Neural cell (in vitro differentiated cells): ENCODE measurements at regions not wholly inside any gene's neighbourhood (a gene's known extent, or its start where the extent isn't known, plus 50 kb on each side); places are given as distances from the start of the nearest gene placed in this dataset.

Experiments used
- H2AFZ ChIP-seq: fragments of 200-600, 300-800 bp; sonication (generic), shearing (Covaris generic); 2 replicates; pipeline ENCODE4 v1.6.0; 2014; ENCODE audit warnings: low read depth, mild to moderate bottlenecking, antibody characterized with exemption, low read length, moderate library complexity
- H3F3A ChIP-seq: fragments of 200-600 bp; shearing (Covaris generic); 2 replicates; pipeline ENCODE4 v1.6.1; 2016; ENCODE audit warnings: mild to moderate bottlenecking, moderate library complexity, mixed read lengths, antibody characterized with exemption, low read length; ENCODE audit not compliant: insufficient read depth, poor library complexity, severe bottlenecking
- H3K27ac ChIP-seq: fragments of 200-600, 300-800 bp; sonication (generic), shearing (Covaris generic); 2 replicates; pipeline ENCODE4 v1.5.1; 2014; ENCODE audit warnings: mild to moderate bottlenecking, low read length, moderate library complexity
- H3K27me3 ChIP-seq: fragments of 300-800, 200-600 bp; sonication (generic), shearing (Covaris generic); 2 replicates; pipeline ENCODE4 v1.6.0; 2014; ENCODE audit warnings: mild to moderate bottlenecking, low read depth, low read length, moderate library complexity; ENCODE audit not compliant: insufficient read depth
- H3K36me3 ChIP-seq: fragments of 300-800, 200-600 bp; sonication (generic), shearing (Covaris generic); 2 replicates; pipeline ENCODE4 v1.5.1; 2014; ENCODE audit warnings: mild to moderate bottlenecking, antibody characterized with exemption, low read length, moderate library complexity; ENCODE audit not compliant: insufficient read depth
- H3K4me2 ChIP-seq: fragments of 300-800, 200-600 bp; sonication (generic), shearing (Covaris generic); 2 replicates; pipeline ENCODE4 v1.6.0; 2014; ENCODE audit warnings: mild to moderate bottlenecking, low read length
- H3K4me3 ChIP-seq: fragments of 300-800, 200-600 bp; sonication (generic), shearing (Covaris generic); 2 replicates; pipeline ENCODE4 v1.5.1; 2014; ENCODE audit warnings: mild to moderate bottlenecking, low read length, moderate library complexity
- H3K79me2 ChIP-seq: fragments of 200-600 bp; shearing (Covaris generic); replicated peaks from 2 replicates; pipeline ENCODE4 v1.6.0; 2014; ENCODE audit warnings: mild to moderate bottlenecking, low read length, moderate library complexity; ENCODE audit not compliant: insufficient read depth
- H3K9ac ChIP-seq: fragments of 300-800, 200-600 bp; sonication (generic), shearing (Covaris generic); 2 replicates; pipeline ENCODE4 v1.6.1; 2016; ENCODE audit warnings: mild to moderate bottlenecking, low read length, mixed read lengths
- H3K9me2 ChIP-seq: fragments of 200-600 bp; shearing (Covaris generic); 2 replicates; pipeline ENCODE4 v1.6.1; 2016; ENCODE audit warnings: mild to moderate bottlenecking, low read length, mixed read lengths; ENCODE audit not compliant: insufficient read depth
- H3K9me3 ChIP-seq: fragments of 200-600, 300-800 bp; sonication (generic), shearing (Covaris generic); 2 replicates; pipeline ENCODE4 v1.6.1; 2016; ENCODE audit warnings: mild to moderate bottlenecking, mixed run types, low read length, moderate library complexity, mixed read lengths
- H4K20me1 ChIP-seq: fragments of 200-600 bp; shearing (Covaris generic); 2 replicates; pipeline ENCODE4 v1.6.1; 2016; ENCODE audit warnings: mild to moderate bottlenecking, mixed run types; ENCODE audit not compliant: insufficient read depth
- EP300 ChIP-seq: fragments of 450-650 bp; conservative IDR thresholded peaks from 2 replicates; pipeline ENCODE4 v1.6.1; 2014; ENCODE audit warnings: antibody characterized with exemption, mild to moderate bottlenecking, moderate library complexity; ENCODE audit not compliant: poor library complexity, severe bottlenecking
- EZH2 ChIP-seq: fragments of 200-600, 300-800 bp; shearing (Covaris generic), sonication (generic); IDR thresholded peaks from 2 replicates; pipeline ENCODE4 v1.6.1; 2014; ENCODE audit warnings: antibody characterized with exemption, low read length, borderline replicate concordance, mild to moderate bottlenecking; ENCODE audit not compliant: insufficient read depth, poor library complexity, severe bottlenecking
- MXI1 ChIP-seq: fragments of 450-650 bp; conservative IDR thresholded peaks from 2 replicates; pipeline ENCODE4 v1.6.1; 2014; ENCODE audit warnings: antibody characterized with exemption, mild to moderate bottlenecking; ENCODE audit not compliant: poor library complexity, severe bottlenecking
- POLR2AphosphoS5 ChIP-seq: IDR thresholded peaks from 2 replicates; pipeline ENCODE4 v1.6.1; 2012
- RAD21 ChIP-seq: fragments of 450-650 bp; conservative IDR thresholded peaks from 2 replicates; pipeline ENCODE4 v1.6.1; 2014; ENCODE audit warnings: antibody characterized with exemption, mild to moderate bottlenecking, moderate library complexity
- REST ChIP-seq: IDR thresholded peaks from 2 replicates; pipeline ENCODE4 v1.6.1; 2012; ENCODE audit warnings: borderline replicate concordance
- SMC3 ChIP-seq: fragments of 450-650 bp; conservative IDR thresholded peaks from 2 replicates; pipeline ENCODE4 v1.6.1; 2014; ENCODE audit warnings: antibody characterized with exemption, mild to moderate bottlenecking, moderate library complexity; ENCODE audit not compliant: poor library complexity
- TAF1 ChIP-seq: IDR thresholded peaks from 2 replicates; pipeline ENCODE4 v1.6.1; 2012; ENCODE audit warnings: low read depth
- TF ChIP-seq, protein P1 (sequence below): fragments of 450-650 bp; IDR thresholded peaks from 2 replicates; pipeline ENCODE4 v1.5.1; 2014; ENCODE audit warnings: antibody characterized with exemption, mild to moderate bottlenecking, moderate library complexity; ENCODE audit not compliant: poor library complexity, severe bottlenecking

DNA sequence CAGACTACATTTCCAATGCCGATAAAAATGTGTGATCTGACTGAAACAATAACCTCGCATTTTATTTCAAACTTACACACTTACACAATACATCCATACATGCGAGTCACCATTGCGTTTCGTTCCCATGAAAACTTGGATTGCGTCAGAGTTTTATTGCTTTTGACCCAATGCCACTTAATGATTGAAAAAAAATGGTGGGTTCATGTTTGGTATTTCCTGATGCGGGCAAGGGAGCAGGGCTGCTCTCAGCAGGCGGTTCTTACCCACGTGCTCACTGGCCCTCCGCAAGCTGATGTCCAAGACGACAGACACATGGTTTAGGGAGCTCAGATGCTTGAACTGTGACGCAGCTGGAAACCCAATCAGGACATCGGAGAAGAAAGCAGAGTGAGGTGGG lies 281.0 kb upstream of the SULF2 start:
- no peak overlapping the region for H3K4me2 ChIP-seq
- H3K4me3 ChIP-seq = no peak overlapping the region
- H3K9me3 ChIP-seq = no peaks in the 10 kb centered on the region

DNA sequence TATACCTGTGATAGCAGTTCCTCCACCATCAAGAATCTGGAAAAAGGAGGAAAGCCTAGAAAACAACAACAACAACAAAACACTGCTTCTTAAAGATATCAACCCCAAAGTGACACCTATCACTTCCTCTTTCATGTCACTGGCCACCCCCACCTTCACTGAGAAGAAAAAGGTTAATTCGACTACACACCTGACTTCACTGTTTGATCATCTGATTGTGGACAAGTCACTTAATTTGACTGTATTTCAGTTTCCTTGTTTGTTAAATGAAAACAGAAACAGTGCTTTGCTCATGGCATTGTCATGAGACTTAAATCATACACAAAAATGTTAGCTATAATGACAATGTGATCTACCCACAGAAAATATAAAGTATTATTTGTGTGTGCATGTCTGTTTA lies 280.6 kb upstream of the SULF2 start:
- no peak for TF ChIP-seq POLR2AphosphoS5
- no peak for TF ChIP-seq MXI1
- no peak for TF ChIP-seq EP300
- TF ChIP-seq RAD21 = no peak
- TF ChIP-seq REST = no peak
- TF ChIP-seq, protein P1, sequence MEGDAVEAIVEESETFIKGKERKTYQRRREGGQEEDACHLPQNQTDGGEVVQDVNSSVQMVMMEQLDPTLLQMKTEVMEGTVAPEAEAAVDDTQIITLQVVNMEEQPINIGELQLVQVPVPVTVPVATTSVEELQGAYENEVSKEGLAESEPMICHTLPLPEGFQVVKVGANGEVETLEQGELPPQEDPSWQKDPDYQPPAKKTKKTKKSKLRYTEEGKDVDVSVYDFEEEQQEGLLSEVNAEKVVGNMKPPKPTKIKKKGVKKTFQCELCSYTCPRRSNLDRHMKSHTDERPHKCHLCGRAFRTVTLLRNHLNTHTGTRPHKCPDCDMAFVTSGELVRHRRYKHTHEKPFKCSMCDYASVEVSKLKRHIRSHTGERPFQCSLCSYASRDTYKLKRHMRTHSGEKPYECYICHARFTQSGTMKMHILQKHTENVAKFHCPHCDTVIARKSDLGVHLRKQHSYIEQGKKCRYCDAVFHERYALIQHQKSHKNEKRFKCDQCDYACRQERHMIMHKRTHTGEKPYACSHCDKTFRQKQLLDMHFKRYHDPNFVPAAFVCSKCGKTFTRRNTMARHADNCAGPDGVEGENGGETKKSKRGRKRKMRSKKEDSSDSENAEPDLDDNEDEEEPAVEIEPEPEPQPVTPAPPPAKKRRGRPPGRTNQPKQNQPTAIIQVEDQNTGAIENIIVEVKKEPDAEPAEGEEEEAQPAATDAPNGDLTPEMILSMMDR = no peak
- no peak for TF ChIP-seq TAF1
- TF ChIP-seq SMC3 = no peak
- no peak for TF ChIP-seq EZH2

More for the DNA sequence above, 281.0 kb upstream of the SULF2 start:
- Histone ChIP-seq H4K20me1 (no peaks in the 10 kb centered on the region), H3K27ac (no peak overlapping the region), H3K9me2 (no peaks in the 10 kb centered on the region), H3K36me3 (no peaks in the 10 kb centered on the region), H2AFZ (no peak overlapping the region), H3K27me3 (no peaks in the 10 kb centered on the region), H3K9ac (no peak overlapping the region), H3F3A (no peaks in the 10 kb centered on the region), H3K79me2 (no peaks in the 10 kb centered on the region)
- TF ChIP-seq MXI1 (no peak), EP300 (no peak), RAD21 (no peak), POLR2AphosphoS5 (no peak), EZH2 (no peak), TAF1 (no peak), SMC3 (no peak), REST (no peak)
- TF ChIP-seq, protein P1 = no peak

More for the DNA sequence above, 280.6 kb upstream of the SULF2 start:
- Histone ChIP-seq H3K9me3 (no peaks in the 10 kb centered on the region), H2AFZ (no peak overlapping the region), H3K4me2 (no peak overlapping the region), H3K36me3 (no peaks in the 10 kb centered on the region), H3K27ac (no peak overlapping the region), H3F3A (no peaks in the 10 kb centered on the region), H4K20me1 (no peaks in the 10 kb centered on the region), H3K9ac (no peak overlapping the region), H3K79me2 (no peaks in the 10 kb centered on the region), H3K27me3 (no peaks in the 10 kb centered on the region), H3K4me3 (no peak overlapping the region), H3K9me2 (no peaks in the 10 kb centered on the region)
